ENCODE measurements at regions not wholly inside any gene's neighbourhood (a gene's known extent, or its start where the extent isn't known, plus 50 kb on each side); places are given as distances from the start of the nearest gene placed in this dataset.
"Not testable (repeated sequence)": the region's sequence is repeated elsewhere in the genome, so short reads cannot be mapped to it uniquely, and the experiment has no call there.

DNA sequence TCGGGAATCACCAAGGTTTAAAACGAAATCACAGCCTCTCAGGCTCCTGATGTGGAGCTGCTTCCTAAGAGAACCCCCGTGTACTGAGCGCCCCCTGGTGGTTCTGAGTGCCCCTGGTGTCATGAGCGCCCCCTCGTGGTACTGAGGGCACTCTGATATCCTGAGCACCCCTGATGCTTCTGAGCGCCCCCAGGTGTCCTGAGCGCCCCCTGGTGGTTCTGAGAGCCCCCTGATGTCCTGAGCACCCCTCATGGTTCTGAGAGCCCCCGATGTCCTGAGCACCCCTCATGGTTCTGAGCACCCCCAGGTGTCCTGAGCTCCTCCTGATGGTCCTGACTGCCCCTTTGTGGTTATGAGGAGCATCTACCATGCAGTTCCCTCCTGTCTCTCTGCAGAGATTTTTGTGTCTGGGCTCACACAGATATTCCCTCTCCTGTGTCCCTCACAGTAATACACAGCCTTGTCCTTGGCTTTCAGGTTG, 1092.1 kb downstream of the TMEM121 start:
- not testable (repeated sequence) for DNase-seq (ENCODE audit: low spot score)

- no peak for DNase-seq (ENCODE audit: low spot score)
Observed at GRCh38 chr14:106619606-106620005, 1093.2 kb downstream of the TMEM121 start.

DNA sequence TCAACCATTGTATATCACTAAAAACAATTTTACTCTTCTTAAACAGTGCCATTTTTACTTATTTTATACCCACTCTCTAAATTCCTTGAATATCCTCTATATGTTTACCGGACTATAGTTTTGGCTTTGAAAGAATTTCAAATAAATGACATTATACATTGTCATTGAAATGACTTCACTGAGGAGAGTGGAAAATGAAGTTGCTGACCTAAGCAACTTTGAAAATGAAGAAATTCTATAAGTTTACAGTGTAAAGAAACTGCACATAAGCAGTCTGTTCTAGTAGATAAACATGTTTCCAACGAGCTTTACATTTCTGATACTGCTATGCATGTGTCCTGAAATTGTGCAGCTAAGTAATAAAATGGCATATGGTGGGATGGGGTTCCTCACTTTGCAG, 1094.0 kb downstream of the TMEM121 start:
- DNase-seq (ENCODE audit: low spot score) = no peak

GRCh38 chr14:106622200-106622745, 1095.9 kb downstream of the TMEM121 start:
- DNase-seq (ENCODE audit: low spot score) = no peak

GRCh38 chr14:106625186-106625585, 1098.8 kb downstream of the TMEM121 start:
- no peak for DNase-seq (ENCODE audit: low spot score)

DNA sequence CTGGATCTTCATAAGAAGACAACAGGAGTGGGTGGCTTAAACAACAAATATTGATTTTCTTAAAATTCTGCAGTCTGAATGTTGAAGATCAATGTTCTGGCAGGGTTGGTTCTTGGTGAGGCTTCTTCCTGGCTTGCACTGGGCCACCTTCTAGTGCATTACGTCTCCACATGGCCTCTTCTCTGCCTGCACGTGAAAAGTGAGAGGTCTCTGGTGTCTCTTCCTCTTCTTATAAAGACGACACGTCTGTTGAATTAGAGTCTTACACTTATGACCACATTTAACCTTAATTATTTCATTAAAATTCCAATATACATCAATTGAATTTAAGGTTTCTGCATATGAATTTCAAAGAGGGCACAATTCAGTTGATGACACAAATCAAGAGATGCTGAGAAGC, 1100.1 kb downstream of the TMEM121 start:
- not testable (repeated sequence) for DNase-seq (ENCODE audit: low spot score)

DNA sequence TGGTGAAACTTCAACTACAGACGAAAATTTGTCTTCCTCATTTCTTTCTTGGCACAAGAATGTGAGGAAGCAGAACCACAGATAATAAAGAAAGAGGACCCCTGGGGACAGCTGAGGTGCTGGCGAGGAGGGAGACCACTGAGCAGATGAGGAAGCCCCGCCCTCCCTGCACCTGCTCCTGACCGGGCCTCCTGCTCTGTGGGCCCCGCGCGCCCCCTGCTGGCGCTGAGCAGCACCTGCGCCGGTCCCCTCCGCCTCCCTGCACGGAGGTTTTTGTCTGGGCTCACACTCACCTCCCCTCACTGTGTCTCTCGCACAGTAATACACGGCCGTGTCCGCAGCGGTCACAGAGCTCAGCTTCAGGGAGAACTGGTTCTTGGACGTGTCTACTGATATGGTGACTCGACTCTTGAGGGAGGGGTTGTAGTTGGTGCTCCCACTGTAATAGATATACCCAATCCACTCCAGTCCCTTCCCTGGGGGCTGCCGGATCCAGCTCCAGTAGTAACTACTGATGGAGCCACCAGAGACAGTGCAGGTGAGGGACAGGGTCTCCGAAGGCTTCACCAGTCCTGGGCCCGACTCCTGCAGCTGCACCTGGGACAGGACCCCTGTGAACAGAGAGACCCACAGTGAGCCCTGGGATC, 1100.7 kb downstream of the TMEM121 start:
- not testable (repeated sequence) for DNase-seq (ENCODE audit: low spot score)

- no peak for DNase-seq (ENCODE audit: low spot score)
Observed at GRCh38 chr14:106631879-106632278, 1105.5 kb downstream of the TMEM121 start.

- DNase-seq (ENCODE audit: low spot score) = no peak
Observed at GRCh38 chr14:106633721-106634120, 1107.3 kb downstream of the TMEM121 start.

DNA sequence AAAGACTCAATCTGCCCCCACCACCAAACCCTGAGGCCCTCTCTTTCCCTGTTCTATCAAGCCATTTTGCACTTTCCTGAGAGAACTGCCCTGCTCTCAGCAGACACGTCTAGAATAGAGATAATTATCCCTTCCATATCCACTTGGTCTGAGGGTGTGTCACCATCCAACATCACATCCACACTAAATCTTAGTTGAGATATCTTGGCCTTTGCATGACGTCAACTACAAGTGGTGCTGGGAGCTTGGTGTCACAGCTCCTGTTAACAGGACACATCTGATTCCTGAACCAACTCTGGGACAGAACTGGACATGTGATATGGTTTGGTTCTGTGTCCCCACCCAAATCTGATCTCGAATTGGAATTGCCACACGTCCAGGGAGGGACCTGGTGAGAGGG, 1109.2 kb downstream of the TMEM121 start:
- DNase-seq (ENCODE audit: low spot score) = no peak

- DNase-seq (ENCODE audit: low spot score) = not testable (repeated sequence)
Observed at GRCh38 chr14:106638786-106639452, 1112.5 kb downstream of the TMEM121 start.

DNA sequence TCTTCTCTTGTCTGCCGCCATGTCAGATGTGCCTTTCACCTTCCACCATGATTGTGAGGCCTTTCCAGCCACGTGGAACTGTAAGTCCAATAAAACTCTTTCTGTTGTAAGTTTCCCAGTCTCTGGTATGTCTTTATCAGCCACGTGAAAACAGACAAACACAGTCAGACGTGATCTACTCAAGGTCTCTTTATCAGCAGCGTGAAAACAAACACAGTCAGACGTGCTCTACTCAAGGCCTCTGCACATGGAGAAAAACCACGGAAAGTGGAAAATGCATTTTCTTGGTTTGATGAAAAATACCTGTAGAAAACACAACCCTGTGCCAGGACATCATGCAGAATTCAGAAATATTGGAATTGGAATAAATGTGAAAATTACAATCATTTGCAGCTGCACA, 1115.7 kb downstream of the TMEM121 start:
- DNase-seq (ENCODE audit: low spot score) = no peak

DNA sequence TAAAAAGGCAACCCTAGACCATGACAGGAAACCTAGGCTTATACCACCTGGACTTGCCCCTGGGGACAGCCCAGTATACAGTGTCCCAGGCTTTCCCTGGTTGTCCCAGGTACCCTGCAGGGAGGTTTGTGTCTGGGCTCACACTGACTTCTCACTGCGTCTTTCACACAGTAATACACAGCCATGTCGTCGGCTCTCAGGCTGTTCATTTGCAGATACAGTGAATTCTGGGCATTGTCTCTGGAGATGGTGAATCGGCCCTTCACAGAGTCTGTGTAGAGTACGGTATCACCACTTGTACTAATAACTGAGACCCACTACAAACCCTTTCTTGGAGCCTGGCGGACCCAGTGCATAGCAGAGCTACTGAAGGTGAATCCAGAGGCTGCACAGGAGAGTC, 1116.6 kb downstream of the TMEM121 start:
- not testable (repeated sequence) for DNase-seq (ENCODE audit: low spot score)

DNA sequence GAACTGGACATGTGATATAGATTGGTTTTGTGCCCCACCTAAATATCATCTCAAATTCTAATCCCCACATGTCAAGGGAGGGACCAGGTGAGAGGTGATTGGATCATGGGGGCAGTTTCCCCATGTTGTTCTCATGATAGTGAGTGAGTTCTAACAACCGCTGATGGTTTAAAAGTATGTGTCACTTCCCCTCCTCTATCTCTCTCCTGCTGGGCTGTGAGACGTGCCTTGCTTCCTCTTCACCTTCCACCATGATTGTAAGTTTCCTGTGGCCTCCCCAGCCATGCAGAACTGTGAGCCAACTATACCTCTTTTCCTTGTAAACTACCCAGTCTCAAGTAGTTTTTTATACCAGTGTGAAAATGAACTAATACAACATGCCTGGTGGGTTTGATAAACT, 1122.5 kb downstream of the TMEM121 start:
- DNase-seq (ENCODE audit: low spot score) = not testable (repeated sequence)

DNA sequence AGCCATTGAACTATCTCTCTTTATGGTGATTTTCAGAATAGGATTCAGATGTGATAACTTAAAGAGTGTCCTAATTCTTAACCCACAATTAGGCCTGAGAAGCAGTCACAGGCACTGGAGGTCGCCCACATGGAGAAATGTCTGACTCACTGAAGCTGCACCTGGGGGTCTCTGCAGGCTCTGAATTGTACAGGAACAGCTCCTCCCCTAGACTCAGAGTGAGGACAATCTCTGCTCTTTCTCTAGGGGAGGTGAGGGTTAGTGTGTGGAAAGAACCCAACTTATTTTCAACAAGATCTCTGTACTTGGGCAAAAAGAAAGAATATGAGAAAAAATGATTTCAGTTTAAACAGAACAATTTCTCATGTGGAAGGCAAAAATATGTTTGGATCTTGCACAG, 1124.6 kb downstream of the TMEM121 start:
- DNase-seq (ENCODE audit: low spot score) = no peak

DNA sequence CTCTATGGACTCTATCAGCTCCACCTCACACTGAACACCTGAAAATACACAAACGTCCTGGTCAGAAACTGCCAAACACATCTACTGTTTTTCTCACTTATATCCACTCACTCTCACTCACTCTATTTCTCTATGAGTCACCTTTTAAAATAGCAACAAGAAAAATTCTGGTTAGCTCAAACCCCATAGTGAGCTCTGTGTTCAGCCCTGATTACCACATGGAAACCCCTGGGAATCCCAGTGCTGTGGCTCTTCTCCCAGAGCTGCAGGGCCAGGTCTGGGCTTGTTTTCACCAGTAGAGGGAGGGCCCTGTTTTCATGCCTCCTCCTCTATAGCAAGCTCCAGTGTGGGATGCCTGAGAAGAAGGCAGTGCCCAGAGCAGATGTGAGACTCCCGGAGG, 1126.1 kb downstream of the TMEM121 start:
- no peak for DNase-seq (ENCODE audit: low spot score)

- no peak for DNase-seq (ENCODE audit: low spot score)
Observed at GRCh38 chr14:106657460-106657859, 1131.1 kb downstream of the TMEM121 start.

GRCh38 chr14:106658066-106658860, 1131.9 kb downstream of the TMEM121 start:
- not testable (repeated sequence) for DNase-seq (ENCODE audit: low spot score)

GRCh38 chr14:106661561-106661960, 1135.2 kb downstream of the TMEM121 start:
- DNase-seq (ENCODE audit: low spot score) = not testable (repeated sequence)

DNA sequence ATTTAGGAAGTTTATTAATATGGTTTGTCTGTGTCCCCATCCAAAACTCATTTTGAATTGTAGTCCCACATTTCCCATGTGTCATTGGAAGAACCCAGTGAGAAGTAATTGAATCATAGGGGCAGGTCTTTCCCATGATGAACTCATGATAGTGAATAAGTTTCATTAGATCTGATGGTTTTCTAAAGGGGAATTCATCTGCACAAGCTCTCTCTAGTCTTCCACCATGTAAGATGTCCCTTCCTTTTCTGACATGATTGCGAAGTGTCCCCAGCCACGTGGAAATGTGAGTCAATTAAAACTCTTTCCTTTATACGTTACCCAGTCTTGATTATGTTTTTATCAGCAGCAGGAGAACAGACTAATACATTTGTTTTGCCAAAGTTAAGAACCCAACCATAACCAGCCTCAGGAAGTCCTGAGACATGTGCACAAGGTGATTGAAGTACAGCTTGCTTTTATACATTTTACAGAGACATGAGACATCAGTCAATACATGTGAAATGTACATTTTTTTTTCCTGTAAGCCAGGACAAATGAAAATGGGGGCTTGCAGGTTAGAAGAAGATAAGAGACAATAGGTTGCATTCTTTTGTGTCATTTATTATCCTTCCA, 1136.7 kb downstream of the TMEM121 start:
- no peak for DNase-seq (ENCODE audit: low spot score)

- DNase-seq (ENCODE audit: low spot score) = not testable (repeated sequence)
Observed at GRCh38 chr14:106663805-106664410, 1137.5 kb downstream of the TMEM121 start.

DNA sequence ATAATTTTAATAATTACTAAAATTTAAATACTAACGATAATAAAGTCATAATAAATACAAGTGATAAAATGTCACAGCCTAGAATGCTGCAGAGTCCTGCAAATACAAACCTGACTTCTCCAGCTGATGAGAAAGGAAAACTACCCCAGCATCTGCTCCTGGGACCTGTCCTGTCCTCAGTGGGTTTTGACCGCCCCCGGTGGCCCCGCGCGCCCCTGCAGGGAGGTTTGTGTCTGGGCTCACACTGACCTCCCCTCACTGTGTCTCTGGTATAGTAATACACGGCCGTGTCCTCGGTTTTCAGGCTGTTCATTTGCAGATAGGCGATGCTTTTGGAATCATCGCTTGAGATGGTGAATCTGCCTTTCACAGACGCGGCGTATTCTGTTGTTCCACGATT, 1139.4 kb downstream of the TMEM121 start:
- no peak for DNase-seq (ENCODE audit: low spot score)
